GM18505 (cell line): ENCODE measurements at regions not wholly inside any gene's neighbourhood (a gene's known extent, or its start where the extent isn't known, plus 50 kb on each side); places are given as distances from the start of the nearest gene placed in this dataset.
"Not testable (repeated sequence)": the region's sequence is repeated elsewhere in the genome, so short reads cannot be mapped to it uniquely, and the experiment has no call there.

Experiments
- ATAC-seq: cut with Tn5 transposase; IDR thresholded peaks from one replicate; pipeline ENCODE4 v1.9.1; 2021; ENCODE audit not compliant: unreplicated experiment
- POLR2A ChIP-seq: IDR thresholded peaks from 4 replicates; pipeline ENCODE4 v1.6.1; 2011; ENCODE audit warnings: borderline replicate concordance; ENCODE audit not compliant: insufficient read depth, insufficient read length; ENCODE audit errors: extremely low read depth

DNA sequence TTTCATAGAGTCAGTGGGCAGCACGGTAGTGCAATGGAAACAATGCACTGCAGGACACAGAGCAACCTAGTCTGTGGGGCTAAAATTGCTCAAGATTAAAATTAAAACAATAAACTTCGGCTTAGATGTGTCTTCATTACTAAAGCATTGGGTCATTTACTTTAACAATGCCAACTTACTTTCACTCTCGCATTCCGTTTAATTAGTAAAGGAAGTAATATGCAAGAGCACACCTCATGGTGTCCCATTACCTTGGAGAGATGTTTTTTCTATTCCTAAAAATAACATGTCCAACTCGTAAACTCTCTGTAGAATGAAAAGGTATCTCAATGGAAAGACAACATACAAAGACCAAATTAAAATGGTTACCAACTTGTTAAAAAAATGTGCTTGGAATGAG, 738.4 kb downstream of the PCDH17 start:
- TF ChIP-seq POLR2A, result no peak
- no peak for ATAC-seq

GRCh38 chr13:58376349-58376748, 744.8 kb downstream of the PCDH17 start:
- TF ChIP-seq POLR2A, result no peak
- no peak for ATAC-seq

DNA sequence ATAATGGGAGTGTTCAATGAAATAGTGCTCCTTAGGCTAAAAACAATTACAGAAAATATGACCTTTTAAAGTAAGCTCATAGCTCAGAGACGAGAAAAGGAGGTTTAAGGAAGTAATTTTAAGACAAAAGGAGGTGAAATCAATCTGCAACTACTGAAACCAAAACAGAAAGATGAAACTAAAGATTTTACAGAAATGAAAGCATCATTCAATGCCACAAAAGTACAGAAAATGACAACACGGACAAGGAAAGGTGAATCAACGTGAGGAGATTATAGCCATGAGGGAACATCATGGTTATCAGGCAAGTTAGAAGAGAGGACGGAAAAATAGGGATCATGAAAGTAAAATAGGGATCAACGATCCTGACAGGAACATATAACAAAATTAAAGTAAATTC, 745.2 kb downstream of the PCDH17 start:
- TF ChIP-seq POLR2A, result no peak
- no peak for ATAC-seq

DNA sequence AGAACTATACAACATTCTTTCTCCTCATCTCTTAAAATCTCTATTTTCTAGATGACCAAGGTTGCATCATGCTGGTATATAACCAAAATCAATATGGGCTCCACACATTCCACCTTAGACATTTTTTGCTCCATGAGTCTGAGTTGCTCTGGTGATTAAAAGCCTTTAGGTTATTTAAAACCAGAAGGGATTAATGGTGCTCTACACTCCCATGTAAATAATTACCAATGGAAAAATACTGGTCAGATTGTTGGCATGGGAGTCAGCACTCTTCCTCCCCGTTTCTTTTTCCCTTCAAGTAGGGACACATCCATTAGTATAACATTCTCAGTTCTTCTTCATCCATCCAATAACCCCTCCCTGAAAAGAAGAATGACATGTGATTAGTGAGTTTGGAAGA, 747.7 kb downstream of the PCDH17 start:
- ATAC-seq, result no peak
- no peak for TF ChIP-seq POLR2A

DNA sequence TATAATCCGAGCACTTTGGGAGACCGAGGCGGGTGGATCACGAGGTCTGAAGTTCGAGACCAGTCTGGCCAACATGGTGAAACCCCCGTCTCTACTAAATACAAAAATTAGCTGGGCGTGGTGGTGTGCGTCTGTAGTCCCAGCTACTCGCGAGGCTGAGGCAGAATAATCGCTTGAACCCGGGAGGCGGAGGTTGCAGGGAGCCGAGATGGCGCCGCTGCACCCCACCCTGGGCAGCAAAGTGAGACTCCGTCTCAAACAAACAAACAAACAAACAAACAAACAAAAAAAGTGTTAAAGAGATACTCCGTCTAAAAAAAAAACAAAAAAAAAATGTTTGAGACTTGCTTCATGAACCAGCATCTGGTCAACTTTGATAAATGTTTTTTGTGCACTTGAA, 753.8 kb downstream of the PCDH17 start:
- not testable (repeated sequence) for ATAC-seq

DNA sequence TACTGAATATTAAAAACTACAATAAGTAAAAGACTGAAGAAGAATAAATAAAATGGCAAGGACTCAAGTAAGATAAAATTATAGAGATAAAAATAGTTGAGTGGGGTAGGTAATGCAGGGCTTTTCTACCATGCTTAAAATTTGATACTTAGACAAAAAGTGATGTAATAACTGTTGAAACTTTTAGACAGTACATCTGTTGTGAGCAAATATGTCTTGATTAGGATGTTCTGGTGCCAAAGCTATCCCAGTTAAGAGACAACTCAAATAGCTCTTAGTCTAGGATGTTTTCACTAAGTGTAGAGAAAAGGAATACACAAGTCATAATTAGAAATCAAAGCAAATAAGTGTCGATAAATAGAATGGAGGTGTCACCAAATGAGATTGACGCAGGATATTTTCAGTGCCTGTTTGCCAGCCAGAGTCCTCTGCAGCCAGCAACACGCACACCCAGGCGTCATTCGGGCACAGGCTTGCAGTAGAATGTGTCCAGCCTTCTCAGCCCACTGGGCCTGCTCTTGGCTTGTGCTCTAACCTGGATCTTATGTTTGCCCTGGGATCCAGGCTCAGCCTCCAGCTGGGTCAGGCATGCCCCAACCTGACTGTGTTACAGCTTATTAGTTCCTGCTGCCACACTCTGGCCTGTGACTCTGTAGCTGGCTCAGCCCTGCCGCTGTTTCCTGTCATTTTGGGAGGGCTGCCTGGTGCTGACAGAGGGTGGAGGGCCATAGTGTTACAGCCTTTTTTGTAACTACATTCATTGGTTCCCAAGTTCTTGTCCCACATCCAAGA, 766.2 kb downstream of the PCDH17 start:
- TF ChIP-seq POLR2A, result no peak
- ATAC-seq, result no peak

DNA sequence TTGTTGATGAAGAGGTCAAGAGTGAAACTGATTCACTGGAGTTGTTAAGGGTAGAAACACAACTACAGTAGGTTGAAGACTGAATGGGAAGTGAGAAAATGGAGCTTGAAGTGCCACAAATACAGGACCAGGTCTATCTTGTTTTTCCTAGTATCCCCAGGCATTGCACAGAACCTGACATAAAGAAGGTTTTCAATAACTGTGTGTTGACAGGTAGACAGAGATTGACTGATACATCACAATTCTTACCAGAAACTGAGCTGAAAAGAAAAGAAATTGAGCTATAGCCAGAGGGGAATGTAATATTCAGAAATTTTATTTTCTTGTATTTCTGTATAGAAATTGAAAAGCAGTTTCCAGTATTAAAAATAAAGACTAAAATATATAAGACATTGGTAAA, 767.7 kb downstream of the PCDH17 start:
- TF ChIP-seq POLR2A, result no peak
- ATAC-seq, result no peak

- no peak for TF ChIP-seq POLR2A
- no peak for ATAC-seq
Observed at GRCh38 chr13:58406545-58406944, 775.0 kb downstream of the PCDH17 start.

DNA sequence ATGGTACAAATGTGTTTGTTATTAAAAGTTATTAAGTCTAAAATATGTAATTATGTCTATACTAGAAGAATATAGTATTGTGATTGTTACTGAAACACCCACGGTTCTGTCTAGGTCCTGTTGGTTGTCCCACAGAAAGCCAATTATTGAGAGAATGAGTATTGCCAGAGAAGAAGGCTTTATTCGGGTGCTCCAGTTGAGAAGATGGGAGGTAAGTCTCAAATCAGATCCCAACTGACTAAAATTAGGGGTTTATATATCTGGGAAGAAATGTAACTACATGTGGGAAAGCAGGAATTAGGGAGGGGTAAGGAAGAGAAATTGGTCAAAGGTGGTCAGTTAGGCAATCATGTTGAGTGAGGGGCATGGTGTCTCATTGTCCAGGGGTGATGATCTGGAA, 798.4 kb downstream of the PCDH17 start:
- ATAC-seq, result no peak
- no peak for TF ChIP-seq POLR2A

GRCh38 chr13:58434943-58435342, 803.4 kb downstream of the PCDH17 start:
- TF ChIP-seq POLR2A, result no peak
- ATAC-seq, result no peak

DNA sequence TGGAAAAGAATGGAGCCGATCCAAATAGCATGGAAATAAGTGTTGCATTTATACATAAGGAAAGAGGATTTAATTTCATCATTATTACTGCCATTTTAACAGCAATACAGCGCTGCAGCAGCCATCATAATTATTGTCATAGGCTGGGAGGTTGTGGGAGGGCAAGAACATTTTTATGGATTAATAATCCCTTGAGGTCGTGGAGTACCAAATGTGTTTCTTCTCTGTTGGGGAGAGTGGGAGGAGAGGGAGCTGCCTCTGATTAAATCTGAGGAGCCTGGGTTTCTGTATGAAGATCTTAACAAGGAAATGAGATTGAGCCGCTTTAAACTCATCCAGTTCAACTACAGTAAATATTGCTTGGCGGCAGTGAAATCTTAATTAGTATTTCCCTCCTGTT, 805.9 kb downstream of the PCDH17 start:
- ATAC-seq, result no peak
- TF ChIP-seq POLR2A, result no peak

- no peak for ATAC-seq
- TF ChIP-seq POLR2A, result no peak
Observed at GRCh38 chr13:58446979-58447378, 815.4 kb downstream of the PCDH17 start.

DNA sequence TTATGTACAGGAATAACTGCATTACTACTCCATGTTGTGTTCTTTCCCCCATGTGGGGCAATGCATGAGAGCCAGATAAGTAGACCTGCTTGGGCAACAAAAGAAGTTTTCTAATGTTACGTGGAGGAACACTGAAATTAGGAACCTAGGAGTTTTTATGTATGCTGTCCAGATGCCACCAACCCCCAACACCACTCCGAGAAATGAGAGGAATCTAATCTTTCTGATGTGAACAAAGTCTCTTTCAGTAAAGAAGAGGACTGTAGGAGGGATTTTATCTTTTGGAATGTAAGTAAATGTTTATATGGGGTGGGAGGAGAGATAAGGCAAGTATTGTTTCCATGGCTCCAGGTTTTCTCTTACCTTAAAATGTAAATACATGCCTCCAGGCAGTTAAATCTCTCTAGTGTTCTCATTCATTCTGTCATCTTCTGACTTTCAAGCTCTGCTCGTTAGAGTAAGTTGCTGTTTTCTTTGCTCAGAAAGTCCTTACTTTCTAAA, 820.6 kb downstream of the PCDH17 start:
- ATAC-seq, result no peak
- no peak for TF ChIP-seq POLR2A

GRCh38 chr13:58455094-58455493, 823.5 kb downstream of the PCDH17 start:
- ATAC-seq, result no peak
- TF ChIP-seq POLR2A, result no peak

GRCh38 chr13:58461217-58461616, 829.7 kb downstream of the PCDH17 start:
- no peak for ATAC-seq
- no peak for TF ChIP-seq POLR2A

- no peak for ATAC-seq
- no peak for TF ChIP-seq POLR2A
Observed at GRCh38 chr13:58463841-58464240, 832.3 kb downstream of the PCDH17 start.

GRCh38 chr13:58467176-58467575, 835.6 kb downstream of the PCDH17 start:
- no peak for TF ChIP-seq POLR2A
- no peak for ATAC-seq
